ENCODE measurements at regions not wholly inside any gene's neighbourhood (a gene's known extent, or its start where the extent isn't known, plus 50 kb on each side); places are given as distances from the start of the nearest gene placed in this dataset.

GRCh38 chr4:177638871-177639270, 196.6 kb upstream of the AGA start:
- H3K4me1 ChIP-seq, result no peaks in the 10 kb centered on the region
- H3K4me3 ChIP-seq, result no peak overlapping the region
- H3K36me3 ChIP-seq, result no peaks in the 10 kb centered on the region
- no peak for DNase-seq
- no peak for TF ChIP-seq CTCF (IDR thresholded peaks at IDR 0.05)
- WGBS, 2 donors, result 38 to 39% methylated on average over 2 of the region's 2 CpGs
- H3K27me3 ChIP-seq, result no peaks in the 10 kb centered on the region
- intact Hi-C loops (cut with DNase I), result no loop called here
- ATAC-seq, result no peak
- peaks cover 0 to 13% (median 0%) of the 10 kb centered on the region in 11 donors for H3K9me3 ChIP-seq
- H3K27ac ChIP-seq, result no peak overlapping the region

- intact Hi-C loops (cut with DNase I), result no loop called here
- TF ChIP-seq CTCF (IDR thresholded peaks at IDR 0.05), result no peak
- 61 to 70% methylated on average over 4 of the region's 4 CpGs for WGBS, 2 donors
- H3K9me3 ChIP-seq, result peaks cover 0 to 13% (median 0%) of the 10 kb centered on the region in 11 donors
- H3K4me1 ChIP-seq, result no peaks in the 10 kb centered on the region
- no peak overlapping the region for H3K27ac ChIP-seq
- H3K4me3 ChIP-seq, result no peak overlapping the region
- H3K27me3 ChIP-seq, result no peaks in the 10 kb centered on the region
- ATAC-seq (no peak), DNase-seq (no peak)
- no peaks in the 10 kb centered on the region for H3K36me3 ChIP-seq
Measured at GRCh38 chr4:177640864-177641263, 198.6 kb upstream of the AGA start.

- Histone ChIP-seq H3K36me3 (no peaks in the 10 kb centered on the region), H3K27me3 (no peaks in the 10 kb centered on the region), H3K9me3 (peaks cover 0 to 17% (median 0%) of the 10 kb centered on the region in 11 donors), H3K27ac (no peak overlapping the region), H3K4me3 (no peak overlapping the region), H3K4me1 (no peaks in the 10 kb centered on the region)
- DNase-seq (no peak), ATAC-seq (no peak)
- WGBS, 2 donors, result 75 to 95% methylated on average over 1 of the region's 1 CpG
- TF ChIP-seq CTCF (IDR thresholded peaks at IDR 0.05), result no peak
- intact Hi-C loops (cut with DNase I), result no loop called here
Measured at GRCh38 chr4:177660223-177660622, 218.0 kb upstream of the AGA start.

GRCh38 chr4:177667687-177668086, 225.4 kb upstream of the AGA start:
- no peak for DNase-seq
- 65 to 81% methylated on average over 5 of the region's 5 CpGs for WGBS, 2 donors
- Histone ChIP-seq H3K9me3 (peaks cover 0 to 7% (median 0%) of the 10 kb centered on the region in 11 donors), H3K4me1 (no peaks in the 10 kb centered on the region), H3K27ac (no peak overlapping the region), H3K4me3 (no peak overlapping the region), H3K36me3 (no peaks in the 10 kb centered on the region), H3K27me3 (no peaks in the 10 kb centered on the region)
- ATAC-seq, result no peak
- intact Hi-C loops (cut with DNase I), result no loop called here
- TF ChIP-seq CTCF (IDR thresholded peaks at IDR 0.05), result peak in 6 of 9 donors; percentile 20 to 49 (median 29)
